GM23338 (cell line): ENCODE measurements at regions not wholly inside any gene's neighbourhood (a gene's known extent, or its start where the extent isn't known, plus 50 kb on each side); places are given as distances from the start of the nearest gene placed in this dataset.

Source experiments
- ATAC-seq: fragments of 200-7000 bp; cut with Tn5 transposase; 3 replicates; pipeline ENCODE4 v1.9.1; 2020
- DNase-seq: peaks from one replicate; pipeline ENCODE4 v3.0.0-alpha.2; 2015; ENCODE audit warnings: low spot score
- H2AFZ ChIP-seq: fragments of 200-600 bp; sonication (generic); 2 replicates; pipeline ENCODE4 v1.8.0; 2016; ENCODE audit warnings: antibody characterized with exemption, mild to moderate bottlenecking, moderate library complexity
- H3F3A ChIP-seq: fragments of 200-600 bp; sonication (generic); replicated peaks from 2 replicates; pipeline ENCODE4 v1.8.0; 2017; ENCODE audit warnings: antibody characterized with exemption, mixed run types, low read depth
- H3K27ac ChIP-seq: fragments of 200-600 bp; sonication (generic); 2 replicates; pipeline ENCODE4 v1.6.1; 2016; ENCODE audit warnings: low read depth
- H3K27me3 ChIP-seq: fragments of 200-600 bp; sonication (generic); 2 replicates; pipeline ENCODE4 v1.8.0; 2016; ENCODE audit warnings: mild to moderate bottlenecking, mixed run types, moderate library complexity; ENCODE audit not compliant: insufficient read depth
- H3K36me3 ChIP-seq: fragments of 200-600 bp; sonication (generic); 2 replicates; pipeline ENCODE4 v1.8.0; 2016; ENCODE audit warnings: mild to moderate bottlenecking; ENCODE audit not compliant: insufficient read depth
- H3K4me1 ChIP-seq: fragments of 200-600 bp; sonication (generic); 2 replicates; pipeline ENCODE4 v1.8.0; 2016; ENCODE audit warnings: mild to moderate bottlenecking, moderate library complexity; ENCODE audit not compliant: insufficient read depth
- H3K4me2 ChIP-seq: fragments of 200-600 bp; sonication (generic); 2 replicates; pipeline ENCODE4 v1.7.1; 2017; ENCODE audit warnings: mixed run types
- H3K4me3 ChIP-seq: fragments of 200-600 bp; sonication (generic); 2 replicates; pipeline ENCODE4 v1.6.1; 2016; ENCODE audit warnings: mixed run types
- H3K79me2 ChIP-seq: fragments of 200-600 bp; sonication (generic); replicated peaks from 2 replicates; pipeline ENCODE4 v1.8.0; 2017; ENCODE audit warnings: mild to moderate bottlenecking; ENCODE audit not compliant: insufficient read depth
- H3K9me2 ChIP-seq: fragments of 200-600 bp; sonication (generic); 2 replicates; pipeline ENCODE4 v1.8.0; 2017; ENCODE audit not compliant: insufficient read depth
- H4K20me1 ChIP-seq: fragments of 200-600 bp; sonication (generic); replicated peaks from 2 replicates; pipeline ENCODE4 v1.8.0; 2017; ENCODE audit warnings: mild to moderate bottlenecking; ENCODE audit not compliant: insufficient read depth
- H3K27ac Mint-ChIP-seq: 2 replicates; pipeline ENCODE4 v1.8.0; 2020; ENCODE audit warnings: inconsistent platforms, mild to moderate bottlenecking, moderate library complexity, mixed read lengths
- H3K27me3 Mint-ChIP-seq: 3 replicates; pipeline ENCODE4 v1.8.0; 2022; ENCODE audit warnings: low read depth, mild to moderate bottlenecking, moderate library complexity, mixed read lengths, inconsistent platforms; ENCODE audit not compliant: insufficient read depth, poor library complexity
- H3K36me3 Mint-ChIP-seq: 3 replicates; pipeline ENCODE4 v1.8.0; 2021; ENCODE audit warnings: low read depth, mild to moderate bottlenecking, inconsistent platforms, moderate library complexity, mixed read lengths
- H3K4me1 Mint-ChIP-seq: 3 replicates; pipeline ENCODE4 v1.8.0; 2020; ENCODE audit warnings: mild to moderate bottlenecking, inconsistent platforms, mixed read lengths
- H3K4me3 Mint-ChIP-seq: 3 replicates; pipeline ENCODE4 v1.8.0; 2021; ENCODE audit warnings: moderate library complexity, mild to moderate bottlenecking, inconsistent platforms, mixed read lengths
- H3K9me3 Mint-ChIP-seq: 3 replicates; pipeline ENCODE4 v1.8.0; 2020; ENCODE audit warnings: moderate library complexity, mild to moderate bottlenecking, inconsistent platforms, mixed read lengths
- CREB1 ChIP-seq: fragments of 250-450 bp; sonication (Bioruptor Pico); IDR thresholded peaks from 2 replicates; pipeline ENCODE4 v1.5.0; 2020; ENCODE audit warnings: low read depth, mild to moderate bottlenecking, moderate library complexity
- EZH2 ChIP-seq: fragments of 200-600 bp; sonication (generic); IDR thresholded peaks from one replicate; pipeline ENCODE4 v1.8.0; 2017; ENCODE audit warnings: antibody characterized with exemption, mild to moderate bottlenecking, low read depth; ENCODE audit not compliant: unreplicated experiment
- EZH2phosphoT487 ChIP-seq: fragments of 200-600 bp; sonication (generic); IDR thresholded peaks from one replicate; pipeline ENCODE4 v1.8.1; 2018; ENCODE audit warnings: antibody characterized with exemption; ENCODE audit not compliant: unreplicated experiment
- JUNB ChIP-seq: IDR thresholded peaks from one replicate; pipeline ENCODE4 v1.6.1; 2016; ENCODE audit warnings: antibody characterized with exemption; ENCODE audit not compliant: unreplicated experiment
- NANOG ChIP-seq: IDR thresholded peaks from 2 replicates; pipeline ENCODE4 v1.6.1; 2016; ENCODE audit warnings: antibody characterized with exemption, borderline replicate concordance
- POLR2AphosphoS5 ChIP-seq: IDR thresholded peaks from 2 replicates; pipeline ENCODE4 v1.6.1; 2016; ENCODE audit warnings: antibody characterized with exemption, low read depth
- STAT1 ChIP-seq: IDR thresholded peaks from one replicate; pipeline ENCODE4 v1.6.1; 2016; ENCODE audit warnings: antibody characterized with exemption; ENCODE audit not compliant: unreplicated experiment
- ZNF331 ChIP-seq: fragments of 250-450 bp; sonication (Bioruptor Pico); IDR thresholded peaks from 2 replicates; pipeline ENCODE4 v1.5.0; 2020; ENCODE audit warnings: low read depth, mild to moderate bottlenecking, moderate library complexity
- TF ChIP-seq, protein P1 (sequence below): fragments of 250-450 bp; sonication (Bioruptor Pico); IDR thresholded peaks from 2 replicates; pipeline ENCODE4 v1.5.0; 2020; ENCODE audit warnings: mild to moderate bottlenecking, moderate library complexity
- TF ChIP-seq, protein P2 (sequence below): IDR thresholded peaks from 2 replicates; pipeline ENCODE4 v1.6.1; 2016; ENCODE audit warnings: antibody characterized with exemption

DNA sequence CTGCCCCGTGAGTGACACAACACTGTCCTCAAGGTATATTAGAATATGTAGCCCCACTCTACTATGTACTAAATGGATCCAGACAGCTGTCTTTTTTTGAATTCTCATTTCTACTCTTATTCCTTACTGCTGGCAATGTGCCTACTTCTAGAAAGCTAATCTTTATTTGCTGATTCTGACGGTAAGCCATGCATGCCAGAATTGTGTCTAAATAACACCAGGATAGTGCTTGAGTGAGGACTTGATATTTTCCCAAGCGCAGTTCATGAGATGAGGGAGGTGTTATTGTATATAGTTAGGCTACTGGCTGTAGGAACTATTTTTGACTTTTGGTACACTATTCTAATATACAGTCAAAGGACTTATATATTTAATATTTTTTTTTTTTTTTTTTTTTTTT, 316.2 kb upstream of the NAV3 start (continued):
- TF ChIP-seq, protein P1, sequence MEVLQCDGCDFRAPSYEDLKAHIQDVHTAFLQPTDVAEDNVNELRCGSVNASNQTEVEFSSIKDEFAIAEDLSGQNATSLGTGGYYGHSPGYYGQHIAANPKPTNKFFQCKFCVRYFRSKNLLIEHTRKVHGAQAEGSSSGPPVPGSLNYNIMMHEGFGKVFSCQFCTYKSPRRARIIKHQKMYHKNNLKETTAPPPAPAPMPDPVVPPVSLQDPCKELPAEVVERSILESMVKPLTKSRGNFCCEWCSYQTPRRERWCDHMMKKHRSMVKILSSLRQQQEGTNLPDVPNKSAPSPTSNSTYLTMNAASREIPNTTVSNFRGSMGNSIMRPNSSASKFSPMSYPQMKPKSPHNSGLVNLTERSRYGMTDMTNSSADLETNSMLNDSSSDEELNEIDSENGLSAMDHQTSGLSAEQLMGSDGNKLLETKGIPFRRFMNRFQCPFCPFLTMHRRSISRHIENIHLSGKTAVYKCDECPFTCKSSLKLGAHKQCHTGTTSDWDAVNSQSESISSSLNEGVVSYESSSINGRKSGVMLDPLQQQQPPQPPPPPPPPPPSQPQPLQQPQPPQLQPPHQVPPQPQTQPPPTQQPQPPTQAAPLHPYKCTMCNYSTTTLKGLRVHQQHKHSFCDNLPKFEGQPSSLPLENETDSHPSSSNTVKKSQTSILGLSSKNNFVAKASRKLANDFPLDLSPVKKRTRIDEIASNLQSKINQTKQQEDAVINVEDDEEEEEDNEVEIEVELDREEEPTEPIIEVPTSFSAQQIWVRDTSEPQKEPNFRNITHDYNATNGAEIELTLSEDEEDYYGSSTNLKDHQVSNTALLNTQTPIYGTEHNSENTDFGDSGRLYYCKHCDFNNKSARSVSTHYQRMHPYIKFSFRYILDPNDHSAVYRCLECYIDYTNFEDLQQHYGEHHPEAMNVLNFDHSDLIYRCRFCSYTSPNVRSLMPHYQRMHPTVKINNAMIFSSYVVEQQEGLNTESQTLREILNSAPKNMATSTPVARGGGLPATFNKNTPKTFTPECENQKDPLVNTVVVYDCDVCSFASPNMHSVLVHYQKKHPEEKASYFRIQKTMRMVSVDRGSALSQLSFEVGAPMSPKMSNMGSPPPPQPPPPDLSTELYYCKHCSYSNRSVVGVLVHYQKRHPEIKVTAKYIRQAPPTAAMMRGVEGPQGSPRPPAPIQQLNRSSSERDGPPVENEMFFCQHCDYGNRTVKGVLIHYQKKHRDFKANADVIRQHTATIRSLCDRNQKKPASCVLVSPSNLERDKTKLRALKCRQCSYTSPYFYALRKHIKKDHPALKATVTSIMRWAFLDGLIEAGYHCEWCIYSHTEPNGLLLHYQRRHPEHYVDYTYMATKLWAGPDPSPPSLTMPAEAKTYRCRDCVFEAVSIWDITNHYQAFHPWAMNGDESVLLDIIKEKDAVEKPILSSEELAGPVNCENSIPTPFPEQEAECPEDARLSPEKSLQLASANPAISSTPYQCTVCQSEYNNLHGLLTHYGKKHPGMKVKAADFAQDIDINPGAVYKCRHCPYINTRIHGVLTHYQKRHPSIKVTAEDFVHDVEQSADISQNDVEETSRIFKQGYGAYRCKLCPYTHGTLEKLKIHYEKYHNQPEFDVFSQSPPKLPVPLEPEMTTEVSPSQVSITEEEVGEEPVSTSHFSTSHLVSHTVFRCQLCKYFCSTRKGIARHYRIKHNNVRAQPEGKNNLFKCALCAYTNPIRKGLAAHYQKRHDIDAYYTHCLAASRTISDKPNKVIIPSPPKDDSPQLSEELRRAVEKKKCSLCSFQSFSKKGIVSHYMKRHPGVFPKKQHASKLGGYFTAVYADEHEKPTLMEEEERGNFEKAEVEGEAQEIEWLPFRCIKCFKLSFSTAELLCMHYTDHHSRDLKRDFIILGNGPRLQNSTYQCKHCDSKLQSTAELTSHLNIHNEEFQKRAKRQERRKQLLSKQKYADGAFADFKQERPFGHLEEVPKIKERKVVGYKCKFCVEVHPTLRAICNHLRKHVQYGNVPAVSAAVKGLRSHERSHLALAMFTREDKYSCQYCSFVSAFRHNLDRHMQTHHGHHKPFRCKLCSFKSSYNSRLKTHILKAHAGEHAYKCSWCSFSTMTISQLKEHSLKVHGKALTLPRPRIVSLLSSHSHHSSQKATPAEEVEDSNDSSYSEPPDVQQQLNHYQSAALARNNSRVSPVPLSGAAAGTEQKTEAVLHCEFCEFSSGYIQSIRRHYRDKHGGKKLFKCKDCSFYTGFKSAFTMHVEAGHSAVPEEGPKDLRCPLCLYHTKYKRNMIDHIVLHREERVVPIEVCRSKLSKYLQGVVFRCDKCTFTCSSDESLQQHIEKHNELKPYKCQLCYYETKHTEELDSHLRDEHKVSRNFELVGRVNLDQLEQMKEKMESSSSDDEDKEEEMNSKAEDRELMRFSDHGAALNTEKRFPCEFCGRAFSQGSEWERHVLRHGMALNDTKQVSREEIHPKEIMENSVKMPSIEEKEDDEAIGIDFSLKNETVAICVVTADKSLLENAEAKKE: no peak
- TF ChIP-seq NANOG: no peak
- TF ChIP-seq CREB1 (CRISPR knock-in tag): no peak

- Mint-ChIP-seq H3K4me3 (no peak overlapping the region), H3K27ac (no peak overlapping the region), H3K4me1 (peaks cover 14% of the 10 kb centered on the region), H3K27me3 (peaks cover 3% of the 10 kb centered on the region), H3K36me3 (no peaks in the 10 kb centered on the region), H3K9me3 (no peaks in the 10 kb centered on the region)
- peaks cover 11% of the 10 kb centered on the region for H3K4me1 ChIP-seq
- ATAC-seq: no peak
- H3K27ac ChIP-seq: no peak overlapping the region
- no peak overlapping the region for H2AFZ ChIP-seq
- H4K20me1 ChIP-seq: no peaks in the 10 kb centered on the region
- no peak overlapping the region for H3K4me2 ChIP-seq
- H3K27me3 ChIP-seq: no peaks in the 10 kb centered on the region
- H3K9me2 ChIP-seq: peaks cover 2% of the 10 kb centered on the region; the same call in 1 of the 2 replicates
- H3F3A ChIP-seq: no peaks in the 10 kb centered on the region
- TF ChIP-seq NANOG (no peak), CREB1 (CRISPR knock-in tag) (no peak), JUNB (no peak), ZNF331 (CRISPR knock-in tag) (no peak), EZH2 (no peak), EZH2phosphoT487 (no peak), STAT1 (no peak), POLR2AphosphoS5 (no peak)
- TF ChIP-seq, protein P2, sequence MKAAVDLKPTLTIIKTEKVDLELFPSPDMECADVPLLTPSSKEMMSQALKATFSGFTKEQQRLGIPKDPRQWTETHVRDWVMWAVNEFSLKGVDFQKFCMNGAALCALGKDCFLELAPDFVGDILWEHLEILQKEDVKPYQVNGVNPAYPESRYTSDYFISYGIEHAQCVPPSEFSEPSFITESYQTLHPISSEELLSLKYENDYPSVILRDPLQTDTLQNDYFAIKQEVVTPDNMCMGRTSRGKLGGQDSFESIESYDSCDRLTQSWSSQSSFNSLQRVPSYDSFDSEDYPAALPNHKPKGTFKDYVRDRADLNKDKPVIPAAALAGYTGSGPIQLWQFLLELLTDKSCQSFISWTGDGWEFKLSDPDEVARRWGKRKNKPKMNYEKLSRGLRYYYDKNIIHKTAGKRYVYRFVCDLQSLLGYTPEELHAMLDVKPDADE: no peak
- TF ChIP-seq, protein P1: no peak
- H3K4me3 ChIP-seq: no peak overlapping the region
- no peaks in the 10 kb centered on the region for H3K36me3 ChIP-seq
- DNase-seq: no peak
- no peaks in the 10 kb centered on the region for H3K79me2 ChIP-seq
These were observed 319.7 kb upstream of the NAV3 start for GRCh38 chr12:77510985-77511384.
